Hematopoietic multipotent progenitor cell (in vitro differentiated cells): ENCODE measurements at regions not wholly inside any gene's neighbourhood (a gene's known extent, or its start where the extent isn't known, plus 50 kb on each side); places are given as distances from the start of the nearest gene placed in this dataset.
A peak's percentile ranks its signal among the peaks of the same experiment; 100 is the strongest.
"Not testable (repeated sequence)": the region's sequence is repeated elsewhere in the genome, so short reads cannot be mapped to it uniquely, and the experiment has no call there.

Source experiments
- DNase-seq, 3 donors: peaks; one replicate each; pipeline ENCODE4 v3.0.0-alpha.2; 2011 to 2015; ENCODE audit warnings: low read depth in 2 of 3, low spot score in 2 of 3

DNA sequence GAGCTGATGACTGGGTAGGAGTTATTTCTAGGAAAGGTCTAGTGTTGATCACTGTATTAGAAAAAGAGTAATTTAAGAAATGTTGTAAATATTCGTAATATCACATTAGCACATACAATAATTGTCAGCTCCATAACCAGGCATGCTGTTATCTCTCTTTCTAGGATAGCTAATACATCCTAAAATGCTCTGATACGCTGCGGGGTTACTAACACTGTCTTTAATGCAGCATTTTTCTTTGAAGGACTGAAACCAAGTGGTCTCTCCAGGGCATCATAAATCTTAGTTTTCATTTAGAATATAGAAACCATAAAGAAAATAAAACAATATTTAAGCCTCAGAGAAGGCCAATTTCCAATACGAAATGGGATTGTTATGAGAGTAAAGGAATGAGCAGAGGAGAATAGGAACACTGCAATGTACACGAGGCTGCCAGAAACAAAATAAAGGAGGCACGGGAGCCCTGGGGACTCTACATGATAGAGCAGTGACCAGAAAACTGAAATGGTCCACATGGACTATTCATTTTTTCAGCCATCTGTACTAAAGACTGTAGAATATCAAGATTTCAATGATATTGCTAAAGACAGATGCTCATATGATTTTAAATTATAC lies 1606.7 kb upstream of the AGA start:
- no peak for DNase-seq

- no peak for DNase-seq
These were observed 1609.0 kb upstream of the AGA start for GRCh38 chr4:179051206-179051605.

- DNase-seq: no peak
These were observed 1617.2 kb upstream of the AGA start for GRCh38 chr4:179059396-179059795.

DNA sequence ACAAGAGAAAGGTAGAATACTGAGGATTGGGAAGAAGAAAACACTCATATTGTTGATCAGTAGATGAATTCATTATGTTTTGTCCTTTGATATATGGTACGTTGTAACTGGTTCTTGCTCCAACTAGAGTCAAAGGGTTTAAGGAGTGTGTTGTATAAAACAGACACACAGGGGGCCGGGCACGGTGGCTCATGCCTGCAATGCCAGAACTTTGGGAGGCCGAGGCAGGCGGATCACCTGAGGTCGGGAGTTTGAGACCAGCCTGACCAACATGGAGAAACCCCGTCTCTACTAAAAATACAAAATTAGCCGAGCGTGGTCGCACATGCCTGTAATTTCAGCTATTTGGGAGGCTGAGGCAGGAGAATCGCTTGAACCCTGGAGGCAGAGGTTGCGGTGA lies 1624.0 kb upstream of the AGA start:
- DNase-seq: not testable (repeated sequence)

- DNase-seq: no peak
These were observed 1628.9 kb upstream of the AGA start for GRCh38 chr4:179071131-179071530.

DNA sequence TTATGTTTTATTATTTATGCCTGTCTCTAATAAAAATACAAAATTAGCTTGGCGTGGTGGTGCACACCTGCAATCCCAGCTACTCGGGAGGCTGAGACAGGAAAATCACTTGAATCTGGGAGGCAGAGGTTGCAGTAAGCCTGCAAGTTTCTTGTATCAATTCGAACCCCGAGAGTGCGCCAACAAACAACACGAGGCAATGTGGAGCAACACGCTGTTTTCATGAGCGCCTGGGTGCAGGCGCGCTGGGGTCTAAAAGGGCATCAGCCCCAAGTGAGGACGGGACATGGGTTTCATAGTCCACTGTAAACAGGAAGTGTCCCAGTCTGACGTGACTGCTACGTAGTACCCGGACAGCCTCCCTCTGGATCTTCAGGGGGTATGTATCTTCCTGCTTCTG lies 1634.6 kb upstream of the AGA start:
- DNase-seq: no peak

DNA sequence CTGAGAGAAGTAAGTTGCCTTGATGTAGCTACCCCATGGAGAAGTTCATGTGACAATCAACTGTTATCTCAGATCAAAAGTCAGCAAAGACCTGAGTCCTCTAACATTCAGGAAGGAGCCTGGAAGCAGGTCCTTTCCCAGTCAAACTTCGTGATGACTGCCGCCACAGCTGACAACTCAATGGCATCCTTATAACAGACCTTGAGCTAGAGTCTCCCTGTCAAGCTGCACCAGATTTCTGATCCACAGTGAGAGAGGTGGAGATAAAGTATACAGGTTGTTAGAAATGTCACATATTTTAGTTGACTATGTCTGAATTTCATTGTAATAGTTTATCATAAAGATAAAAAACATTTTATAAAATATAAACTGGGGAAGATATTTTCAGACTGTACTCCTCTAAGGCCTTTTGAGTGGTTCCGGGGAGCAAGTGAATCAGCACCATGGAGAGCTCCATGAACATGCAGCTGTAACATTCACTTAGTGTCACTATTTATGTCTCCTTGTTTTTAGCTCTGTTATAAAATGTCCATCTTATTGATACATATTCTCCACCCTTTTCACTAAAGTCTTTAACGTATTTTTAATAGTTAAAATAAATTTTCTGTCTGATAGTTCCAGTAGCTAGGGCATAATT lies 1653.5 kb upstream of the AGA start:
- DNase-seq: peak in 2 of 3 donors; percentile 23 to 53

DNA sequence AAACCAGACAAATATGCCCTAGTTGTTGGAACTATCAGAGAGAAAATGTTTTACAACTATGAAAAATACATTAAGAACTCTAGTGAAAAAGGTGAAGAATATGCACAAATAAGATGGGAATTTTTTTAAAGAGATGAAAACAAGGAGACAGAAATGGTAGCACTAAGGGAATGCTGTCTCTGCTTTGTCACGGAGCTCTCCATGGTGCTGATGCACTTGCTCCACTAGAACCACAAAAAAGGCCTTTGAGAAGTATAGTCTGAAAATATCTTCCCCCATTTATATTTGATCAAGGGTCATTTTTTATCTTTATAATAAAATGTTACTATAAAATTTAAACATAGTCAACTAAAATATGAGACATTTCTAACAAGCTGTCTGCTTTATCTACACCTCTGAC lies 1655.5 kb upstream of the AGA start:
- DNase-seq: peak in 2 of 3 donors; percentile 9 to 52

DNA sequence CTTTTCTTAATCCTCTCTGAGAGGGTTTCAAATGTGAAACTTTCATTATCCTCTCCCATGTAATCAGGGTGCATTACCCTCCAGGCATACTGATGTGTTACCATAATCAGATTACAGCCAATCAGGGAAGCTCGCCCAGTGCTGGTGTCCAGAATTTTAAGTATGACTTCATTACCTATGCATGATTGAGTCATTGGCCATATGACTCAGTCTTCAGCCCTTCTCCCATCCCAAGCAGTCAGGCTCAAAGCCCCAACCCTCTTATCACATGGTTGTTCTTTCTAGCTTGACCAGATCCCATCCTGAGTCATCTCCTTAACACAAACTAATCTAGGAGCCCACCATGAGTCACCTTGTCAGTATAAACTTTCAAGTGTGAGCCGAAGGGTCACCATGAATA lies 1668.1 kb upstream of the AGA start:
- DNase-seq: no peak

GRCh38 chr4:179110816-179111215 lies 1668.6 kb upstream of the AGA start:
- DNase-seq: no peak

DNA sequence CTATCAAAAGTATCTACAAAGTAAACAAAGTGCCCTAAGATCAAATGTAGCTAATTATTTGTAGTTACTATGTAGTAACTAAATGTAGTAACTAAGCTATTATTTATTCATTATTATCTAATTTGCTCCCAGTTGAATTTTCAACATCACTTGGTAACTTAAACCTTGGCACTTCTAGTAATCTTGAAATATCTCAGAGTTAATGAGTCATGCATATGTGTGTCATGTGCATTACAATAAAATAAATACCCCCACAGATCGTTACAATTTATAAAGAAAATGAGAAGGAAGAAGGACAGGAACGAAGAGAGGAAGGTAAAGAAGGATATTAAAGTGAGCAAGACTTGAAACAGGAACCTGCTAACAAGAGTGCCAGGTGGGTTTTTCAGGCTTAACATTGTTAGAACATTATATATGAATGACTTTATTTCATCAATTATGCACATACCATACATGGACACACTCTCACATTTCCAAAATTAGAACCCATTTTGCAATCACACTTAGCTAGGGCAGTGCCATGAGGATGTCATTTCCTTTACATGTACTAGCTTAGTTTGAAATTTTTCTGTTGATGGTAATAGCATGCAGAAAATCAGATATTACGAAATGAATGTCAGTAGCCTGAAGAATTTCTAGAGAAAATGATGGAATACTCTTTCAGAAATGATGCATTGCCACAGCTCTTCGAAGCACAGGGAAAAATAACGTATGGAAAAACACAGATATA lies 1670.4 kb upstream of the AGA start:
- no peak for DNase-seq

DNA sequence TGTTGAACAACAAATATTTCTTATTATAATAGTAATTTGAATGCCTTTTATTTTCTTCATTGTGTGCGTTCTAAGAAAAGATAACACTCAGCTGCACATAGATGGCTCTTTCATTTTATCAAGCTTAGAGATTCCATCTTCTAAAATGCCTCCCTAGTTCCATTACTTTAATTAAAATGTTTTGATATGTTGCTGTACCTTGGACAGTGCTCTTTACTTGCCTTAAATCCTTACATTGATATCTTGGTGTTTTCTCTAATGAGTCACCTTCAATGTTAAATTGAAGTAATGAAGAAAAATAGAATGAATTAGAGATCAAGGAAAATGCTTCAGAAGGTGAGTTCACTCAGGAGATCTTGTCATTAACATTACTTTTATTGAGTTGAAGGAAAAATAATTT lies 1672.4 kb upstream of the AGA start:
- no peak for DNase-seq

- DNase-seq: no peak
These were observed 1673.8 kb upstream of the AGA start for GRCh38 chr4:179116011-179116410.

- no peak for DNase-seq
These were observed 1674.3 kb upstream of the AGA start for GRCh38 chr4:179116581-179116980.

- DNase-seq: no peak
These were observed 1680.8 kb upstream of the AGA start for GRCh38 chr4:179123084-179123483.

- DNase-seq: no peak
These were observed 1682.2 kb upstream of the AGA start for GRCh38 chr4:179124419-179124818.

DNA sequence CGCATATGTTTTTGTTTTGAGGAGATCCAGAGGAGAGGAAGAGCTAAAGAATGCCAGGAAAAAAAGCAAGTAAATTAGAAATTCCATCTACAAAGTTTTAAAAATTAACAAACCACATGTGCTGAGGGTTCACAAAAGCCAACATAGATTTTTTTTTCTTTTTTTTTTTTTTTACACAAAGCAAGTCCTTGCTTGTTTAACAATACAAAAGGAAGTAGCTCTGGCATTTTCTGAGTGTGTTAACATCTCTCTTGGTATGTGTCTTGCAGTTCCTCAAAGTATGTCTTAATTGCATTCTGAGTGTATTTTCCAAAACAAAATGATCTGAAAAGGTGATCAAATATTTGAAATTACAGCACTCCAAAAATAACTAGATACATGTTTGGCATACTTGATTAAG lies 1682.7 kb upstream of the AGA start:
- no peak for DNase-seq

GRCh38 chr4:179125870-179126269 lies 1683.6 kb upstream of the AGA start:
- no peak for DNase-seq

DNA sequence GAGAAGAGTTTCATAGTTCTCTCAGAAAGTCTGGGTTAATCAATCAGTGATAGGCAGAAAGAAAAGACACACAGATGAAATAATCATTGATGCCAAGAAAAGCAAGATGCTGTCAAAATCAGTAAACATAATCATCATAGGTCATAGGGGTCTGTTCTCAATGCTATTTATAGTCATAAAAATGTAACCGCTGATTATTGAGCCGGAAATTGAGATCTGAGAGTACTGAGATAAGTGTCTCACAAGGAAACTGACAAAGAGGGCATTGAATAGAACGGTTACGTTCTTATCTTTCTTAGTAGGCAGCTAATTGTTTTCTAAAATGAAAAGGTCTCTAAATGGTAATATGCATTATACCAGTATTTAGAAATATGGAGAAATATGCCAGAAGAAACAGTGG lies 1686.1 kb upstream of the AGA start:
- DNase-seq: no peak

DNA sequence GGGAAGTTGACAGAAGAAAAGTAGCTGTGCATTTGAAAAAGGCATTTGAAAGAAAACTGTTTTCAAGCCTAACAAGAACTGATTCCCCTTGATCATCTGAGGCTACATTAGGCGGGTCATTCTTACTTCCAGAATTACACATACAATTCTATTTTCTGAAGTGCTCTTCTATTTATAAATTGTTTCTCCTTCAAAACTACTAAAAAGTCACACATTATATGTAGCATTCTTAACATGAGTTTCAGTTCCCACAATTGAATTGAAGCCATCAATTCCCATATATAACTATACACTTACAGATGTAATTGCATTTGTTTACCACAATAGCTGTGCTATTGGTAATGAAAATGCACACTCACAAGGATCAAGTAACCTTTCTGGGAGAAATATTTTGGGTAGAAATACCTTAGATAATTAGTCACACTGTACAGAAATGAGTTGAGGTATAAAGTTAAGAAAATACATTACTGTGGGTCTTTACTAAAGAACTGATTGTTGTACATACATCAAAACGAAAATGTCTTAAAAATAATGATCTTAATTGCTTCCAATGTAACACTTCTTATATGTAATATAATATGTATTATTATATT lies 1688.0 kb upstream of the AGA start:
- no peak for DNase-seq

- no peak for DNase-seq
These were observed 1703.7 kb upstream of the AGA start for GRCh38 chr4:179145746-179146525.
